Activated CD8-positive, alpha-beta memory T cell treated with anti-CD3 and anti-CD28 coated beads, Interleukin-2, amount 50 U/mL, for 48 hours (primary cell): ENCODE measurements at regions not wholly inside any gene's neighbourhood (a gene's known extent, or its start where the extent isn't known, plus 50 kb on each side); places are given as distances from the start of the nearest gene placed in this dataset.

ENCODE experiments used
- DNase-seq: peaks from one replicate; pipeline ENCODE4 v3.0.0-alpha.2; 2020

DNA sequence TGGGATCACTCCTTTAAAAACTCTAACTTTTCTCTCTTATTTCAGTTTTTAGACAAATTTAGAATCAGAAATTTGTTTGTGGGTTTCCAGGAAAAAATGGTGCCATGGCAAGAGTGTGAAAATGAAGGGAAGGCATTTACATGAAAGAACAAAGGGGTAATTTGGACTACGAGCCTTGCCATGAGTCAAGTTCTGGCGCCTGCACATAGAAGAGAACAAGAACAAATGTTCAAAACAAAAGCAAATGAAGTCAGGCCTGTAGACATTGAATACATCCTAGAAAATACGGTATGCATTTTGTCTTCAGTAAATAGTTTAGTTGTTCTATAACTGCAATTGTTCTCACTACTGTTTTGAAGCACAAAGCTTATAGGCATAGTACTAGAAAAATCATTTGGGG, 1390.5 kb downstream of the EFNB2 start:
- no peak for DNase-seq

DNA sequence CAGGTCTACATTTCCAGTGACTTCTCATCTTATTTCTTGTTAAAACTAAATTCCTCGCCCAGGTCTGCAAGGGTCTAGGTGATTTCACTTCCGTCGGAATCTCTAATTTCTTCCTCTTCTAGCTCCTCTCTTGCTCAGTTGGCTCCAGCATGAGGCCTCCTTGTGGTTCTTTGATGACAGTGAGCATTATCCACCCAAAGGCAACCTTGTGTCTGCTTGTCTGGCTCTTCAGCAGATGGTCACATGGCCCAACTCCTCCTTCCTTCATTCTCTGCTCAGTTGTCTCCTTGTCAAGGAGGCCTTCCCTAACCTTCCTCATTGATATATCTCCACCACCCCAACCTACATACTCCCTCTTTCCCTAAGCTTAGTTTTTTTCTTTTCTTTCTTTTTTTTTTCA, 1391.4 kb downstream of the EFNB2 start:
- DNase-seq, result no peak

DNA sequence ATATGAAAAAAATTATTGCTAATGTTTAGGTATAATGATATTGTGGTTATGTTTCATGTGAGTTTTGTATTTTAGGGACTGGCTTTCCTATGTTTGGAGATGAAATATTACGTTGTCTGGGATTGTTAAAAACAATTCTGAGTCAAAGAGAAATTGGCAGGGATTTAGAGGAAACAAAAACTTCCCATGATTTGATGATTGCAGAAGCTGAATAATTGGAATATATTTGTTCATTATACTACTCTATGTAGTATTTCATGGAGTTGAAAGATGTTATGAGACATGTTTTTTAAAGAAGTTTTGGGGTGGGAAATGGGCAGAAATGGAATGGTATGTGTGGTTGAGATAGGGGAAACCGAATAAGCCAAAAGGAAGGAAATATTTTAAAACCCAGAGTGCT, 1392.9 kb downstream of the EFNB2 start:
- DNase-seq, result no peak

DNA sequence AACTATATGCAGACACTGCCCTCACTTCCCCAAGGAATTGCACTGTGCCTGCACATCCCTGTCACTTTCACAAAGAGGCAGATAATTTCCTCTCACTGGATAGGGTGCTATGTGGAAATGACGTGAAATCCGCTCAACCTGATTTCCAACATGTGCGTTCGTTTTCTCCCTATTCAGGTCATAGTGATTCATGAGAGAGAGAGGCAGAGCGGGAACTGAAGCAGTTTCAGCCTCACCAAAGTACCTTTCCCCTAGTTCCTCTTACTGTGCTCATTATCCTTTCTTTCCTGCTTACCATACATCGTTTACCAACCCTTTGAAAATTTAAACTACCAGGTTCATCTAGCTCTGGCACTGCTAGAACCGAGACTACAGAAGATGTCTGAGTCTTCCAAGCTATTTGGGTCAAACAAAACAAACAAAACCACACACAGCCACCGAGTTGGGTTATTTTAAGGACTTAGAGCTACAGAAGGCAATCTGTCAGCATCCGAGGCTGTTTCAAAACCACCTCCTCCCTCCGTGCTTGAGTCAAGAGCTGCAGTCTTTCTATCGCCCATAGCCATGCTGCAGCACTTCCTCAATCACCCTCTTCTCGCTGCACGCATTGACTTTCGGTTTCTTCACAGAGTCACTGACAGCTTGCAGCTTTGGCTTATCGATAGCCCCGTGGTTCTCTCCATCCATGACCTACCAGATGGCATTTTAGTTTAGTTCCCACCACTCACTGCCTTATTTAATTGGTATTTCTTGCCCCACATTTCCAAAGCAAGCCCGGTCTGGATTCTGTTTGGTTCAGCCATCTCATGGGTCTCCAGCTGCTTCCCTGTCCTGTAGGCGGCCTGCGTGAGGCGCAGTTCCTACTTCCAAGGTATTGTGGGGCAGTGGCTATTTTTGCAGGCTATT, 1395.8 kb downstream of the EFNB2 start:
- peak; percentile 69 for DNase-seq

- no peak for DNase-seq
These were observed 1396.4 kb downstream of the EFNB2 start for GRCh38 chr13:105139048-105139379.

GRCh38 chr13:105135852-105136615, 1399.4 kb downstream of the EFNB2 start:
- DNase-seq, result no peak

- no peak for DNase-seq
These were observed 1407.7 kb downstream of the EFNB2 start for GRCh38 chr13:105127732-105128131.

GRCh38 chr13:105121221-105121620, 1414.2 kb downstream of the EFNB2 start:
- DNase-seq, result no peak

GRCh38 chr13:105118426-105118985, 1417.0 kb downstream of the EFNB2 start:
- no peak for DNase-seq

GRCh38 chr13:105116966-105117365, 1418.5 kb downstream of the EFNB2 start:
- DNase-seq, result no peak

DNA sequence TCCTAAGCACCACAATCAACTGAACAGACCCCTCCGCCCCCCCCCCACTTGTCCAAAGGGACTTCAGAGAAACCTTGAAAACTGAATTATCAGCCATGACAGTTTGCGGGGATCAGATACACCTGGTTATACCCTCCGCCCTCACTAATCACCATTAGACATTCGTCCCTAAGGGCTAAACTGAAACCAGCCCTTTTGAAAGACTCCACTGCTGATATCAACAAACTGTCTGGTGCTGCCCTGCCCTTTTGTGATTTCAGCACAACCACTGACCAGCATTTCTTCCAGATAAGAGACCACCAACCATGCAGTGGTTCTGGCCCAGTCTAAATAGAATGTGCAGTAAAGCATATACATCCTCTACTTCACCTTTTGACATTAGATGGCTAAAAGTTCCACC, 1422.9 kb downstream of the EFNB2 start:
- no peak for DNase-seq

GRCh38 chr13:105107781-105108180, 1427.7 kb downstream of the EFNB2 start:
- no peak for DNase-seq

GRCh38 chr13:105105471-105105870, 1430.0 kb downstream of the EFNB2 start:
- DNase-seq, result no peak

- DNase-seq, result no peak
These were observed 1437.9 kb downstream of the EFNB2 start for GRCh38 chr13:105097521-105097920.

DNA sequence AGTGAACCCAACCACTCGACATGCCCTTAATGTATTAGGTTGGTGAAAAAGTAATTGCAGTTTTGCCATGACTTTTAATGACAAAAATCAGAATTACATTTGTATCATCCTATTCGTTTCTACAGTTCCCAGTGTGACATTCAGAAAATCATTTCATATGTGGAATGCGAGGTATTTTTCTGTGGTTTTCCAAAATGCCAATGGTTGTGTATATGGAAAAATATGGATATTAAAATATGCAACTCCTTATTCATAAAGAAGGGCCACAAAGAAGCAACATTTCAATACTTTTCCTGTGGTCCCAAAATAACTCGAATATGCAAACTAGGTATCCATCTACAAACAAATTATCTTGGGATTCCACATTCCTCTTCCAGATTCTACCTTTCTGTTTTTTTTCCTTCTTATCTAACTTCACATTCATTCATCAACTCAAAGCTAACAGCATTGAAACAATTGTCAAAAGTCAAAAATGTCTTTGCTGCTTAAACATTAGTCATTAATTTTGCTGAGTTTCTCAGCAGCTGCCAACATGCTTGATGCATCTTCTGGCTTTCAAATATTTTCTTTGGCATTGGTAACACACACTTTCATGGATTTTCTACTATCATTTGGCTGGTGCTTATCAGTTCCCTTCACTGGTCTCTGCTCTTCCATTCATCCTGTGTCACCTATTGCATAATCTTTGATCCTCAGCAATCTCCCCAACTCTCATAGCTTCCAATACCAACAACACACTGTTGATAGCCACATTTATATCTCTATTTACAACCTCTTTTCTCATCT, 1445.4 kb downstream of the EFNB2 start:
- DNase-seq, result no peak

DNA sequence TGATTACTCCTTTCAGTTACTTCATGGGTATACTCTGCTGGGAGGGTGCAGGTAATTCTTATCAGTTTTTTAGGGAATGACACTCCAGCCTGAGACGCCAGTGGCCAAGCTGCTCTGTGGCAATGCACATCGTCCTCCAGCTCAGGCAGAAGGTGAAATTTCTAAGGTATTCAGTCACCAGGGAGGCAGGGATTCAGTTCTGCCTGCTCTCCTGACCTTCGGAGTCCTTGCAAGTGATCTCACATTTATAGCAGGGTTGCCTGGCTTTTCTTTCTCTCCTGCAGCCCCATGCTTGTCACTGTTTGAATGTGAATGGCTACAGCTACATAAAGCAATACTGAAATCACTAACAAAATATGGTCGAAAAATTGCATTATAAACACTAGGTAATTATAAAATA, 1447.5 kb downstream of the EFNB2 start:
- no peak for DNase-seq

DNA sequence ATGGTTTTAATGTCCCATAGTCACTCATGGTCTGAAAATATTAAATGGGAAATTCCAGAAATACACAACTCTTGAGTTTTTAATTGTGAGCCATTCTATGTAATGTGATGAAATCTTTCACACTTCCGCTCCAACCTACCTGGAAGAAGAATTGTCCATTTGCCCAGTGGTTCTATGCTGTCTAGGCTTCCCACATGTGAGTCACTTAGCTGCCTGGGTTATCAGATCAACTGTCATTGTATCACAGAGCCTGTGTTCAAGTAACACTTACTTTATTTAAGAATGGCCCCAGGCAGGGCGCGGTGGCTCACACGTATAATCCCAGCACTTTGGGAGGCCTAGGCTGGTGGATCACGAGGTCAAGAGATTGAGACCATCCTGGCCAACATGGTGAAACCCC, 1450.5 kb downstream of the EFNB2 start:
- DNase-seq, result no peak

GRCh38 chr13:105083992-105084391, 1451.5 kb downstream of the EFNB2 start:
- no peak for DNase-seq

DNA sequence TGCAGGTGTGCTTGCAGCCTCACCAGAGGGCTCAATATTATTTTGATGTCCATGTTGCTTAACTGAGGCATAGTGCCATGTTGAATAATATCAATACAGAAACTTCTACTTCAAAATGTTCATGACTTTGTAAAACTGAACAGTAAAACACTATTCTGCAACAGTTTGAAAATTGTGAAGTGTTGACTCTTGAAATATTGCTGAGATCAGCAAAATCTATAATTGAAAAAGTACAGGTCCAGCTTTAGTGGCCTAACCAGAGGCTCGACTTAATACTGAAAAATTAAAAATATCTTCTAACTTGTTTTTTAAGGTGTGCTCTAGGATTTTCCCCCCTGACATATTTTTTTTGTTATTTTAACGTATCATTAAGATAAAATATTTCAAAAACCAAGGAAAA, 1460.7 kb downstream of the EFNB2 start:
- DNase-seq, result no peak

GRCh38 chr13:105073041-105073440, 1462.4 kb downstream of the EFNB2 start:
- no peak for DNase-seq

DNA sequence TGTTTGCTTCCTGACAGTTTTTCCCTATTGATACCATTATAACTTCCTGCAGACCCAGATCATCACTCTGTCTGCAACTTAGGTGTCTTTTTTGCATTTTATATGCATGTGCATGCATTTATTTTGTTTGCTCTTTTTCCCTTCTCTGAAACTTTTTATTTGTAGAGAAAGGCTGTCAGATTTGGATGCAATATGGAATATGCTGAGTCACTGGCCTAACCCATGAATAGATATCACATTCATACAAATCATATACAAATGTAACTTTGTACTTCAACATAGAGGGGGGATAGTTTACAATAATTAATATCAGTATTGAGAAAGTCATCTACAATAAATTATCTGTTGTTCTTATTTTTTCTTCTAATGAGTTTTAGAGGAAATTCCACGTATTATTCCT, 1465.0 kb downstream of the EFNB2 start:
- no peak for DNase-seq

DNA sequence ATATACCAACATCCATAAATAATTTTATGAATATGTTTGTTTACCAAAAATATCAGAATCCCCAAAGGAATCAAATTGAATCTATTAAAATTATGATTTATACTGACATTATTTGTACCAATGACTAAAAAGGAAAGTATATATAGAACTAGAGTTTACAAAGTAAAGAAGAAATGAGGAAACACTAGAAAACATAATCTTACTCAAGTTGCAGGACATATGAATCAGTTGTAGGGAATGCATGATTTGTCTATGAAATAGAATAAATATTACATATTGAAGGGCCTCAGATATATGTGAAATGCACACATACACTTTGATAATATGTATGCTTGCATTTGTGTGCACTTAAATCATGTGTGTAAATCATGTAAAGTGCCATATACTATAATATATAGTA, 1466.4 kb downstream of the EFNB2 start:
- DNase-seq, result no peak

- no peak for DNase-seq
These were observed 1471.8 kb downstream of the EFNB2 start for GRCh38 chr13:105063676-105064075.
